Stomach (tissue), 4 donors: ENCODE measurements at regions not wholly inside any gene's neighbourhood (a gene's known extent, or its start where the extent isn't known, plus 50 kb on each side); places are given as distances from the start of the nearest gene placed in this dataset.

Experiments used
- EP300 ChIP-seq: sonication (generic); formaldehyde crosslinking; IDR thresholded peaks from one replicate; pipeline ENCODE4 v1.6.1; 2017; ENCODE audit warnings: antibody characterized with exemption
- POLR2A ChIP-seq, 4 donors: fragments of 450-650 bp; IDR thresholded peaks; one replicate each; pipeline ENCODE4 v1.6.1; 2016; ENCODE audit warnings: antibody characterized with exemption in 4 of 4, control low read depth in 2 of 4, mild to moderate bottlenecking in 1 of 4, moderate library complexity in 1 of 4
- POLR2AphosphoS5 ChIP-seq, 3 donors: sonication (generic); formaldehyde crosslinking; IDR thresholded peaks; one replicate each; pipeline ENCODE4 v1.6.1; 2016; ENCODE audit warnings: antibody characterized with exemption in 3 of 3
- TF ChIP-seq, protein P1 (sequence below), 7 experiments: fragments of 450-650 bp in 4 of 7; fragments of 200-600 bp in 3 of 7; sonication (generic) in 3 of 7; IDR thresholded peaks; one replicate each; pipeline ENCODE4 v1.5.1; 2016 to 2019; ENCODE audit warnings: antibody characterized with exemption in 7 of 7, control low read depth in 2 of 7, mild to moderate bottlenecking in 1 of 7

DNA sequence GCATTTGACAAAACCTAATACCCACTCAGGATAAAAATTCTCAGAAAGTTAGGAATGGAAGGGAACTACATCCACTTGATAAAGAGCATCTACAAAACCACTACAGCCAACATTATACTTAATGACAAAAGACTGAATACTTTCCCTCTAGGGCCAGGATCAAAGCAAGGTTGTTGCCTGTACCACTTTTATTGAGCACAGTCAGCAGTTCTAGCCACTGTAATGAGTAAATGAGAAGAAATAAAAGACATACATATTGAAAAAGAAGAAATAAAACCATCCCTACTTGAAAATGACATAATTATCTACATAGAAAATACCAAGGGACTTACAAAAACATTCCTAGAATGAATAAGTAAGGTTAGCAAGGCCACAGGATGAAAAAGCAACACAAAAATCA is 194.8 kb upstream of the ZNF507 start:
- no peak for TF ChIP-seq EP300
- TF ChIP-seq, protein P1, sequence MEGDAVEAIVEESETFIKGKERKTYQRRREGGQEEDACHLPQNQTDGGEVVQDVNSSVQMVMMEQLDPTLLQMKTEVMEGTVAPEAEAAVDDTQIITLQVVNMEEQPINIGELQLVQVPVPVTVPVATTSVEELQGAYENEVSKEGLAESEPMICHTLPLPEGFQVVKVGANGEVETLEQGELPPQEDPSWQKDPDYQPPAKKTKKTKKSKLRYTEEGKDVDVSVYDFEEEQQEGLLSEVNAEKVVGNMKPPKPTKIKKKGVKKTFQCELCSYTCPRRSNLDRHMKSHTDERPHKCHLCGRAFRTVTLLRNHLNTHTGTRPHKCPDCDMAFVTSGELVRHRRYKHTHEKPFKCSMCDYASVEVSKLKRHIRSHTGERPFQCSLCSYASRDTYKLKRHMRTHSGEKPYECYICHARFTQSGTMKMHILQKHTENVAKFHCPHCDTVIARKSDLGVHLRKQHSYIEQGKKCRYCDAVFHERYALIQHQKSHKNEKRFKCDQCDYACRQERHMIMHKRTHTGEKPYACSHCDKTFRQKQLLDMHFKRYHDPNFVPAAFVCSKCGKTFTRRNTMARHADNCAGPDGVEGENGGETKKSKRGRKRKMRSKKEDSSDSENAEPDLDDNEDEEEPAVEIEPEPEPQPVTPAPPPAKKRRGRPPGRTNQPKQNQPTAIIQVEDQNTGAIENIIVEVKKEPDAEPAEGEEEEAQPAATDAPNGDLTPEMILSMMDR (IDR thresholded peaks at IDR 0.05), result no peak
- TF ChIP-seq POLR2A (IDR thresholded peaks at IDR 0.05), result no peak
- no peak for TF ChIP-seq POLR2AphosphoS5 (IDR thresholded peaks at IDR 0.05)
